ENCODE measurements at regions not wholly inside any gene's neighbourhood (a gene's known extent, or its start where the extent isn't known, plus 50 kb on each side); places are given as distances from the start of the nearest gene placed in this dataset.

DNA sequence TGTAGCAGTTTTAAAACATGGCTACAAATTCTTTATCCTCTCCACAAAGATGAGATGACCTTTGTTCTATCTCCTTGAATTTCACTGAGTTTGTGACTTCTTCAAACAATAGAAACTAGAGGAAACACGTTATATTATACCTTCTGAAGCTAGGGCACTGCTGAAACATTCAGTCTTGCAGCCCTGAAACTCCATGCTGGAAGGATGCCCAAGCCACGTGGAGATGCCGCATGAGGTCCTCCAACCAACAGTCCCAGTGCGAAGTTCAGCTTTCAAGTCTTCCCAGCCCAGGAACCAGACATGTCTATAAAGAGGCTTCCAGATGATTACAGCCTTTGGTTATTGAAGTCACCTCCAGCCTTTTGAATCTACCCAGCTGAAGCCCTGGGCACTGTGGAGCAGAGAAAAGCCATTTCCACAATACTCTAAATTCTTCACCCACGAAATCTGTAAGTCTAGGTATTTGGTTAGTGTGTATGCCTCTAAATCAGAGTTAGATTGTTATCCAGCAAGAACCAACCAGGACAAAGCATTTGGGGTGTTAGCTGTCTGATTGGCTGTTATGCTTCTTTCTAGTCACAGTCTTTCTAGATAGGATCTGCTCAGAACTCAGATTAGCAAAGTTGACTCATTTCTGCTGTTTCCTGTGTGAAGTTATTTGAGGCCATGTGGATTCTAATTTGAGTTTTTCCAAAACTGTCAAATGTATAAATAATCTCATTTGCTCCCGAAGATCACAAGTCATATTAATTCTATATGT lies 186.5 kb upstream of the TMEM72 start:
- TF ChIP-seq, protein P1, sequence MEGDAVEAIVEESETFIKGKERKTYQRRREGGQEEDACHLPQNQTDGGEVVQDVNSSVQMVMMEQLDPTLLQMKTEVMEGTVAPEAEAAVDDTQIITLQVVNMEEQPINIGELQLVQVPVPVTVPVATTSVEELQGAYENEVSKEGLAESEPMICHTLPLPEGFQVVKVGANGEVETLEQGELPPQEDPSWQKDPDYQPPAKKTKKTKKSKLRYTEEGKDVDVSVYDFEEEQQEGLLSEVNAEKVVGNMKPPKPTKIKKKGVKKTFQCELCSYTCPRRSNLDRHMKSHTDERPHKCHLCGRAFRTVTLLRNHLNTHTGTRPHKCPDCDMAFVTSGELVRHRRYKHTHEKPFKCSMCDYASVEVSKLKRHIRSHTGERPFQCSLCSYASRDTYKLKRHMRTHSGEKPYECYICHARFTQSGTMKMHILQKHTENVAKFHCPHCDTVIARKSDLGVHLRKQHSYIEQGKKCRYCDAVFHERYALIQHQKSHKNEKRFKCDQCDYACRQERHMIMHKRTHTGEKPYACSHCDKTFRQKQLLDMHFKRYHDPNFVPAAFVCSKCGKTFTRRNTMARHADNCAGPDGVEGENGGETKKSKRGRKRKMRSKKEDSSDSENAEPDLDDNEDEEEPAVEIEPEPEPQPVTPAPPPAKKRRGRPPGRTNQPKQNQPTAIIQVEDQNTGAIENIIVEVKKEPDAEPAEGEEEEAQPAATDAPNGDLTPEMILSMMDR (conservative IDR thresholded peaks at IDR 0.05 in 1 of 2, IDR thresholded peaks at IDR 0.05 in 1 of 2; ENCODE audit: low read depth in 1 of 2, low read length in 2 of 2) = no peak
- no peak for TF ChIP-seq EZH2 (IDR thresholded peaks at IDR 0.05; ENCODE audit: low read length, missing control alignments)
